HG03135 (cell line): ENCODE measurements at regions not wholly inside any gene's neighbourhood (a gene's known extent, or its start where the extent isn't known, plus 50 kb on each side); places are given as distances from the start of the nearest gene placed in this dataset.
"Not testable (repeated sequence)": the region's sequence is repeated elsewhere in the genome, so short reads cannot be mapped to it uniquely, and the experiment has no call there.

Source experiments
- ATAC-seq: cut with Tn5 transposase; IDR thresholded peaks from one replicate; pipeline ENCODE4 v1.9.1; 2021; ENCODE audit warnings: mild to moderate bottlenecking, moderate library complexity; ENCODE audit not compliant: unreplicated experiment

GRCh38 chr10:77740396-77740795 is 102.8 kb upstream of the KCNMA1 start:
- ATAC-seq = not testable (repeated sequence)

GRCh38 chr10:77738496-77739158 is 101.0 kb upstream of the KCNMA1 start:
- no peak for ATAC-seq

- ATAC-seq = no peak
Observed at GRCh38 chr10:77737608-77738007, 100.0 kb upstream of the KCNMA1 start.

GRCh38 chr10:77735136-77735535 is 97.5 kb upstream of the KCNMA1 start:
- ATAC-seq = not testable (repeated sequence)

- no peak for ATAC-seq
Observed at GRCh38 chr10:77732213-77733003, 94.8 kb upstream of the KCNMA1 start.

- ATAC-seq = no peak
Observed at GRCh38 chr10:77727481-77727880, 89.9 kb upstream of the KCNMA1 start.

GRCh38 chr10:77726732-77727131 is 89.1 kb upstream of the KCNMA1 start:
- no peak for ATAC-seq

- ATAC-seq = no peak
Observed at GRCh38 chr10:77726301-77726700, 88.7 kb upstream of the KCNMA1 start.

GRCh38 chr10:77724820-77725219 is 87.2 kb upstream of the KCNMA1 start:
- ATAC-seq = no peak

GRCh38 chr10:77723376-77723775 is 85.8 kb upstream of the KCNMA1 start:
- no peak for ATAC-seq

GRCh38 chr10:77722956-77723355 is 85.3 kb upstream of the KCNMA1 start:
- not testable (repeated sequence) for ATAC-seq

- ATAC-seq = no peak
Observed at GRCh38 chr10:77721815-77722214, 84.2 kb upstream of the KCNMA1 start.

GRCh38 chr10:77718957-77719356 is 81.3 kb upstream of the KCNMA1 start:
- ATAC-seq = no peak

GRCh38 chr10:77718312-77718711 is 80.7 kb upstream of the KCNMA1 start:
- not testable (repeated sequence) for ATAC-seq

- no peak for ATAC-seq
Observed at GRCh38 chr10:77717336-77717735, 79.7 kb upstream of the KCNMA1 start.

- no peak for ATAC-seq
Observed at GRCh38 chr10:77716458-77717317, 79.1 kb upstream of the KCNMA1 start.

GRCh38 chr10:77715536-77715935 is 77.9 kb upstream of the KCNMA1 start:
- no peak for ATAC-seq

- no peak for ATAC-seq
Observed at GRCh38 chr10:77715088-77715487, 77.5 kb upstream of the KCNMA1 start.

- no peak for ATAC-seq
Observed at GRCh38 chr10:77713521-77714280, 76.1 kb upstream of the KCNMA1 start.

- no peak for ATAC-seq
Observed at GRCh38 chr10:77712207-77712606, 74.6 kb upstream of the KCNMA1 start.

- ATAC-seq = peak; percentile 7
Observed at GRCh38 chr10:77711683-77712049, 74.1 kb upstream of the KCNMA1 start.
